ENCODE measurements at regions not wholly inside any gene's neighbourhood (a gene's known extent, or its start where the extent isn't known, plus 50 kb on each side); places are given as distances from the start of the nearest gene placed in this dataset.

- no peak for DNase-seq
- H2AFZ ChIP-seq (ENCODE audit: low read length), result no peak overlapping the region
- no peak for TF ChIP-seq EZH2 (IDR thresholded peaks at IDR 0.05; ENCODE audit: low read length, unreplicated experiment)
- no peak for TF ChIP-seq CTCF (conservative IDR thresholded peaks at IDR 0.05; ENCODE audit: low read depth, low read length)
- no peak for TF ChIP-seq EZH2phosphoT487 (IDR thresholded peaks at IDR 0.05; ENCODE audit: borderline replicate concordance, low read length)
- H3K4me3 ChIP-seq (ENCODE audit: low read length), result no peak overlapping the region
- ATAC-seq, result no peak
- intact Hi-C loops (cut with micrococcal nuclease), result no loop called here
- no peak overlapping the region for H3K4me2 ChIP-seq (ENCODE audit: low read length)
- POLR2A ChIA-PET (ENCODE audit: unreplicated experiment), result no interaction called here
- H3K36me3 ChIP-seq (ENCODE audit: low read depth, low read length), result no peaks in the 10 kb centered on the region
- H3K9ac ChIP-seq (ENCODE audit: low read length), result no peak overlapping the region
- CTCF ChIA-PET, result no interaction called here
- no peaks in the 10 kb centered on the region for H3F3A ChIP-seq (ENCODE audit: low read length, unreplicated experiment)
- no peaks in the 10 kb centered on the region for H3K27me3 ChIP-seq (ENCODE audit: low read length)
- no peaks in the 10 kb centered on the region for H3K79me2 ChIP-seq (ENCODE audit: low read length)
- BruUV-seq (replicated peaks), result no TSS peak
- no peaks in the 10 kb centered on the region for H3K9me2 ChIP-seq (replicated peaks; ENCODE audit: low read length)
- H3K27ac ChIP-seq (ENCODE audit: low read length), result no peak overlapping the region
- H4K20me1 ChIP-seq (ENCODE audit: low read length), result no peaks in the 10 kb centered on the region
- peaks cover 9% of the 10 kb centered on the region for H3K4me1 ChIP-seq (ENCODE audit: insufficient read depth, low read length)
- H3K9me3 ChIP-seq (ENCODE audit: low read length), result no peaks in the 10 kb centered on the region
Observed at GRCh38 chrX:39144323-39144722, 343.1 kb downstream of the MID1IP1 start.

GRCh38 chrX:39144956-39145355, 343.7 kb downstream of the MID1IP1 start:
- Histone ChIP-seq H3K79me2 (ENCODE audit: low read length) (no peaks in the 10 kb centered on the region), H3K4me1 (ENCODE audit: insufficient read depth, low read length) (peaks cover 14% of the 10 kb centered on the region), H3K36me3 (ENCODE audit: low read depth, low read length) (no peaks in the 10 kb centered on the region), H3K9me3 (ENCODE audit: low read length) (no peaks in the 10 kb centered on the region), H4K20me1 (ENCODE audit: low read length) (no peaks in the 10 kb centered on the region), H3K4me3 (ENCODE audit: low read length) (no peak overlapping the region), H3K4me2 (ENCODE audit: low read length) (no peak overlapping the region), H3K9ac (ENCODE audit: low read length) (no peak overlapping the region), H3F3A (ENCODE audit: low read length, unreplicated experiment) (no peaks in the 10 kb centered on the region), H3K27me3 (ENCODE audit: low read length) (no peaks in the 10 kb centered on the region), H3K9me2 (replicated peaks; ENCODE audit: low read length) (no peaks in the 10 kb centered on the region), H3K27ac (ENCODE audit: low read length) (no peak overlapping the region), H2AFZ (ENCODE audit: low read length) (no peak overlapping the region)
- TF ChIP-seq EZH2phosphoT487 (IDR thresholded peaks at IDR 0.05; ENCODE audit: borderline replicate concordance, low read length) (no peak), EZH2 (IDR thresholded peaks at IDR 0.05; ENCODE audit: low read length, unreplicated experiment) (no peak), CTCF (conservative IDR thresholded peaks at IDR 0.05; ENCODE audit: low read depth, low read length) (no peak)
- no peak for ATAC-seq
- intact Hi-C loops (cut with micrococcal nuclease), result no loop called here
- ChIA-PET POLR2A (ENCODE audit: unreplicated experiment) (no interaction called here), CTCF (no interaction called here)
- no peak for DNase-seq
- BruUV-seq (replicated peaks), result no TSS peak

- Histone ChIP-seq H3K36me3 (ENCODE audit: low read depth, low read length) (no peaks in the 10 kb centered on the region), H3K4me1 (ENCODE audit: insufficient read depth, low read length) (peaks cover 14% of the 10 kb centered on the region), H3K4me3 (ENCODE audit: low read length) (no peak overlapping the region), H3K27me3 (ENCODE audit: low read length) (no peaks in the 10 kb centered on the region), H3K9ac (ENCODE audit: low read length) (no peak overlapping the region), H3K9me3 (ENCODE audit: low read length) (no peaks in the 10 kb centered on the region), H3F3A (ENCODE audit: low read length, unreplicated experiment) (no peaks in the 10 kb centered on the region), H3K79me2 (ENCODE audit: low read length) (no peaks in the 10 kb centered on the region), H3K4me2 (ENCODE audit: low read length) (no peak overlapping the region), H3K9me2 (replicated peaks; ENCODE audit: low read length) (no peaks in the 10 kb centered on the region), H2AFZ (ENCODE audit: low read length) (no peak overlapping the region), H3K27ac (ENCODE audit: low read length) (no peak overlapping the region), H4K20me1 (ENCODE audit: low read length) (no peaks in the 10 kb centered on the region)
- TF ChIP-seq EZH2 (IDR thresholded peaks at IDR 0.05; ENCODE audit: low read length, unreplicated experiment) (no peak), CTCF (conservative IDR thresholded peaks at IDR 0.05; ENCODE audit: low read depth, low read length) (no peak), EZH2phosphoT487 (IDR thresholded peaks at IDR 0.05; ENCODE audit: borderline replicate concordance, low read length) (no peak)
- ATAC-seq (no peak), DNase-seq (no peak)
- ChIA-PET CTCF (no interaction called here), POLR2A (ENCODE audit: unreplicated experiment) (no interaction called here)
- BruUV-seq (replicated peaks), result no TSS peak
- intact Hi-C loops (cut with micrococcal nuclease), result no loop called here
Observed at GRCh38 chrX:39145859-39146258, 344.6 kb downstream of the MID1IP1 start.
